ENCODE measurements at regions not wholly inside any gene's neighbourhood (a gene's known extent, or its start where the extent isn't known, plus 50 kb on each side); places are given as distances from the start of the nearest gene placed in this dataset.

DNA sequence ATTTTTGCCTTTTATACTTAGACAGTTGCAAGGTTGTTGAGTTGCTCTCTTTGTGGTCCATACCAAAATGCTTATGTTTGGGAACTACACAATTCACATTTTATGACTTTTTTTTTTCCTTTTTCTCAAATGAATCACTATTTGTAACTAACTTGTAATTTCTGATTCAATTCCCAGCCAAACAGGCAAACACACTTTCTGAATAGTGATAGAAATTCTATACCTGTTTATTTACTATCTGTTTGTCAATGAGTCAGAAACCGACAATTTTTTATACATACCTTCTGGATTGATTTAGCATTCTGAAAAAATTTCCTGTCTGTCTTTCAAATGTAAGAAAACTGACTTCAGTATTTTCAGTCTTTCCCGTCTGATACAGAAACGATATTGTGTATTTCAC is 69.1 kb downstream of the MBL2 start:
- no peak for TF ChIP-seq GATA2 (IDR thresholded peaks at IDR 0.05; ENCODE audit: low read depth, low read length)
- no peak for TF ChIP-seq GATA3 (IDR thresholded peaks at IDR 0.05; ENCODE audit: low read depth, low read length)

- TF ChIP-seq GATA2 (IDR thresholded peaks at IDR 0.05; ENCODE audit: low read depth, low read length), result peak; percentile 73
- peak; percentile 61 for TF ChIP-seq GATA3 (IDR thresholded peaks at IDR 0.05; ENCODE audit: low read depth, low read length)
These were observed 68.7 kb downstream of the MBL2 start for GRCh38 chr10:52703898-52704297.

GRCh38 chr10:52706332-52707070 is 66.1 kb downstream of the MBL2 start:
- TF ChIP-seq GATA2 (IDR thresholded peaks at IDR 0.05; ENCODE audit: low read depth, low read length), result no peak
- TF ChIP-seq GATA3 (IDR thresholded peaks at IDR 0.05; ENCODE audit: low read depth, low read length), result no peak
